OCI-LY1 (cell line): ENCODE measurements at regions not wholly inside any gene's neighbourhood (a gene's known extent, or its start where the extent isn't known, plus 50 kb on each side); places are given as distances from the start of the nearest gene placed in this dataset.

Experiments used
- H2AFZ ChIP-seq: fragments of 200-600 bp; sonication (generic), shearing (Covaris generic); 2 replicates; pipeline ENCODE4 v1.6.0; 2014; ENCODE audit warnings: antibody characterized with exemption, mild to moderate bottlenecking, low read length
- H3F3A ChIP-seq: fragments of 200-600 bp; sonication (generic), shearing (Covaris generic); 2 replicates; pipeline ENCODE4 v1.6.0; 2014; ENCODE audit warnings: mild to moderate bottlenecking, antibody characterized with exemption, low read length, moderate library complexity; ENCODE audit not compliant: insufficient read depth
- H3K27ac ChIP-seq: fragments of 200-600 bp; sonication (generic); 2 replicates; pipeline ENCODE4 v1.5.1; 2014; ENCODE audit warnings: low read length, mixed run types, mild to moderate bottlenecking, low read depth; ENCODE audit not compliant: poor library complexity, severe bottlenecking
- H3K27me3 ChIP-seq: fragments of 200-600 bp; sonication (generic); 2 replicates; pipeline ENCODE4 v1.6.0; 2014; ENCODE audit warnings: antibody characterized with exemption, mild to moderate bottlenecking, low read length, moderate library complexity; ENCODE audit not compliant: insufficient read depth
- H3K36me3 ChIP-seq: fragments of 200-600 bp; sonication (generic); 2 replicates; pipeline ENCODE4 v1.6.1; 2014; ENCODE audit warnings: mild to moderate bottlenecking, antibody characterized with exemption, low read length, moderate library complexity, mixed read lengths; ENCODE audit not compliant: insufficient read depth
- H3K4me1 ChIP-seq: fragments of 200-600 bp; sonication (generic); 2 replicates; pipeline ENCODE4 v1.5.1; 2014; ENCODE audit warnings: mild to moderate bottlenecking, low read length, moderate library complexity; ENCODE audit not compliant: insufficient read depth, severe bottlenecking
- H3K4me2 ChIP-seq: fragments of 200-600 bp; sonication (generic), shearing (Covaris generic); 2 replicates; pipeline ENCODE4 v1.6.1; 2014; ENCODE audit warnings: low read length
- H3K4me3 ChIP-seq: fragments of 200-600 bp; sonication (generic); 2 replicates; pipeline ENCODE4 v1.5.1; 2014; ENCODE audit warnings: low read length, low read depth, mild to moderate bottlenecking, mixed read lengths; ENCODE audit not compliant: poor library complexity, severe bottlenecking
- H3K79me2 ChIP-seq: fragments of 200-600 bp; shearing (Covaris generic); 2 replicates; pipeline ENCODE4 v1.6.1; 2016; ENCODE audit warnings: mixed run types, low read length, mixed read lengths; ENCODE audit not compliant: insufficient read depth
- H3K9ac ChIP-seq: fragments of 200-600 bp; sonication (generic), shearing (Covaris generic); 2 replicates; pipeline ENCODE4 v1.6.1; 2014; ENCODE audit warnings: mild to moderate bottlenecking, low read length, mixed read lengths
- H3K9me2 ChIP-seq: fragments of 200-600 bp; sonication (generic), shearing (Covaris generic); 2 replicates; pipeline ENCODE4 v1.6.1; 2014; ENCODE audit warnings: low read depth, mild to moderate bottlenecking, low read length, mixed read lengths
- H3K9me3 ChIP-seq: fragments of 200-600 bp; shearing (Covaris generic); 2 replicates; pipeline ENCODE4 v1.6.1; 2014; ENCODE audit warnings: low read length, mixed read lengths
- H4K20me1 ChIP-seq: fragments of 200-600 bp; sonication (generic), shearing (Covaris generic); 2 replicates; pipeline ENCODE4 v1.6.0; 2016; ENCODE audit warnings: mild to moderate bottlenecking, low read length; ENCODE audit not compliant: insufficient read depth
- CTCF ChIP-seq: fragments of 200-600 bp; sonication (generic), shearing (Covaris generic); IDR thresholded peaks from 2 replicates; pipeline ENCODE4 v1.5.1; 2017; ENCODE audit warnings: mild to moderate bottlenecking, antibody characterized with exemption, low read length, moderate library complexity, mixed read lengths
- EZH2 ChIP-seq: fragments of 200-600 bp; sonication (generic), shearing (Covaris generic); IDR thresholded peaks from 2 replicates; pipeline ENCODE4 v1.8.0; 2017; ENCODE audit warnings: borderline replicate concordance, mixed run types, mild to moderate bottlenecking, antibody characterized with exemption, low read length, moderate library complexity, mixed read lengths

GRCh38 chr6:1229301-1229700 is 82.6 kb upstream of the FOXQ1 start:
- TF ChIP-seq CTCF: no peak
- TF ChIP-seq EZH2: no peak
- Histone ChIP-seq H3K79me2 (no peaks in the 10 kb centered on the region), H3K4me1 (no peaks in the 10 kb centered on the region), H3K9ac (no peak overlapping the region), H3K36me3 (no peaks in the 10 kb centered on the region), H4K20me1 (no peaks in the 10 kb centered on the region), H3K4me3 (no peak overlapping the region), H3K27ac (no peak overlapping the region), H3K27me3 (no peaks in the 10 kb centered on the region), H2AFZ (no peak overlapping the region), H3K9me2 (no peaks in the 10 kb centered on the region), H3K4me2 (no peak overlapping the region), H3K9me3 (no peaks in the 10 kb centered on the region), H3F3A (no peaks in the 10 kb centered on the region)

GRCh38 chr6:1228754-1229191 is 83.1 kb upstream of the FOXQ1 start:
- Histone ChIP-seq H2AFZ (no peak overlapping the region), H3K9ac (no peak overlapping the region), H3K4me1 (no peaks in the 10 kb centered on the region), H3K9me3 (no peaks in the 10 kb centered on the region), H3K9me2 (no peaks in the 10 kb centered on the region), H3K27me3 (no peaks in the 10 kb centered on the region), H3K4me3 (no peak overlapping the region), H3K27ac (no peak overlapping the region), H4K20me1 (no peaks in the 10 kb centered on the region), H3F3A (no peaks in the 10 kb centered on the region), H3K79me2 (no peaks in the 10 kb centered on the region), H3K36me3 (no peaks in the 10 kb centered on the region), H3K4me2 (no peak overlapping the region)
- TF ChIP-seq CTCF: no peak

- no peaks in the 10 kb centered on the region for H3K27me3 ChIP-seq
- TF ChIP-seq CTCF: no peak
- no peak for TF ChIP-seq EZH2
- H3F3A ChIP-seq: no peaks in the 10 kb centered on the region
- no peak overlapping the region for H2AFZ ChIP-seq
- no peaks in the 10 kb centered on the region for H3K36me3 ChIP-seq
- no peaks in the 10 kb centered on the region for H3K9me2 ChIP-seq
- H3K9me3 ChIP-seq: no peaks in the 10 kb centered on the region
- no peak overlapping the region for H3K27ac ChIP-seq
- no peaks in the 10 kb centered on the region for H4K20me1 ChIP-seq
- no peak overlapping the region for H3K4me2 ChIP-seq
- H3K4me1 ChIP-seq: no peaks in the 10 kb centered on the region
- H3K4me3 ChIP-seq: no peak overlapping the region
- no peaks in the 10 kb centered on the region for H3K79me2 ChIP-seq
- no peak overlapping the region for H3K9ac ChIP-seq
Measured at GRCh38 chr6:1227935-1228753, 83.8 kb upstream of the FOXQ1 start.
